ENCODE measurements at regions not wholly inside any gene's neighbourhood (a gene's known extent, or its start where the extent isn't known, plus 50 kb on each side); places are given as distances from the start of the nearest gene placed in this dataset.

- intact Hi-C loops (cut with micrococcal nuclease) = no loop called here
- no peak overlapping the region for H3K4me3 Mint-ChIP-seq
- no peaks in the 10 kb centered on the region for H3K36me3 Mint-ChIP-seq
- H3K4me1 ChIP-seq (ENCODE audit: control insufficient read depth in 2 of 2, insufficient read depth in 2 of 2, low read length in 2 of 2) = no peaks in the 10 kb centered on the region
- no peak overlapping the region for H3K4me3 ChIP-seq (ENCODE audit: low read length)
- no peaks in the 10 kb centered on the region for H3K36me3 ChIP-seq (ENCODE audit: control insufficient read depth in 2 of 3, insufficient read depth in 3 of 3, low read length in 3 of 3)
- H3K27me3 Mint-ChIP-seq = peaks cover 0 to 5% (median 0%) of the 10 kb centered on the region in 5 donors
- peaks cover 0 to 10% (median 0%) of the 10 kb centered on the region in 11 donors for H3K9me3 Mint-ChIP-seq
- H3K4me1 Mint-ChIP-seq = no peaks in the 10 kb centered on the region
- H3K27ac ChIP-seq (ENCODE audit: low read depth, low read length) = no peak overlapping the region
- DNase-seq (no peak), ATAC-seq (no peak)
- H3K9me3 ChIP-seq (ENCODE audit: control insufficient read depth in 2 of 3, low read length in 3 of 3) = no peaks in the 10 kb centered on the region
- POLR2A ChIA-PET = no interaction called here
- CTCF ChIA-PET = no interaction called here
- H3K27ac Mint-ChIP-seq = no peak overlapping the region
- no peaks in the 10 kb centered on the region for H3K27me3 ChIP-seq (ENCODE audit: control insufficient read depth in 2 of 2, insufficient read depth in 2 of 2, low read length in 2 of 2)
Observed at GRCh38 chr5:163766936-163767670, 261.7 kb downstream of the MAT2B start.

- no peaks in the 10 kb centered on the region for H3K27me3 ChIP-seq (ENCODE audit: control insufficient read depth in 2 of 2, insufficient read depth in 2 of 2, low read length in 2 of 2)
- no peak overlapping the region for H3K4me3 ChIP-seq (ENCODE audit: low read length)
- Mint-ChIP-seq H3K9me3 (peaks cover 0 to 17% (median 0%) of the 10 kb centered on the region in 11 donors), H3K4me3 (no peak overlapping the region), H3K27me3 (peaks cover 0 to 5% (median 0%) of the 10 kb centered on the region in 5 donors), H3K27ac (no peak overlapping the region), H3K4me1 (no peaks in the 10 kb centered on the region), H3K36me3 (no peaks in the 10 kb centered on the region)
- H3K27ac ChIP-seq (ENCODE audit: low read depth, low read length) = no peak overlapping the region
- no peaks in the 10 kb centered on the region for H3K4me1 ChIP-seq (ENCODE audit: control insufficient read depth in 2 of 2, insufficient read depth in 2 of 2, low read length in 2 of 2)
- ChIA-PET CTCF (no interaction called here), POLR2A (no interaction called here)
- intact Hi-C loops (cut with micrococcal nuclease) = no loop called here
- ATAC-seq = no peak
- DNase-seq = no peak
- H3K36me3 ChIP-seq (ENCODE audit: control insufficient read depth in 2 of 3, insufficient read depth in 3 of 3, low read length in 3 of 3) = no peaks in the 10 kb centered on the region
- no peaks in the 10 kb centered on the region for H3K9me3 ChIP-seq (ENCODE audit: control insufficient read depth in 2 of 3, low read length in 3 of 3)
Observed at GRCh38 chr5:163770625-163771024, 265.2 kb downstream of the MAT2B start.

GRCh38 chr5:163772241-163772640, 266.8 kb downstream of the MAT2B start:
- no peak for ATAC-seq
- H3K4me3 Mint-ChIP-seq = no peak overlapping the region
- H3K36me3 Mint-ChIP-seq = no peaks in the 10 kb centered on the region
- H3K27me3 Mint-ChIP-seq = peaks cover 0 to 5% (median 0%) of the 10 kb centered on the region in 5 donors
- ChIA-PET CTCF (interaction anchor here (0.6 kb wide), 1 partner anchor 1886 kb away, joined by 3 read pairs; no protein-coding TSS in a partner anchor), POLR2A (no interaction called here)
- H3K4me1 ChIP-seq (ENCODE audit: control insufficient read depth in 2 of 2, insufficient read depth in 2 of 2, low read length in 2 of 2) = no peaks in the 10 kb centered on the region
- intact Hi-C loops (cut with micrococcal nuclease) = no loop called here
- H3K4me3 ChIP-seq (ENCODE audit: low read length) = no peak overlapping the region
- no peak for DNase-seq
- H3K27ac Mint-ChIP-seq = no peak overlapping the region
- H3K4me1 Mint-ChIP-seq = no peaks in the 10 kb centered on the region
- no peaks in the 10 kb centered on the region for H3K27me3 ChIP-seq (ENCODE audit: control insufficient read depth in 2 of 2, insufficient read depth in 2 of 2, low read length in 2 of 2)
- no peak overlapping the region for H3K27ac ChIP-seq (ENCODE audit: low read depth, low read length)
- no peaks in the 10 kb centered on the region for H3K9me3 ChIP-seq (ENCODE audit: control insufficient read depth in 2 of 3, low read length in 3 of 3)
- no peaks in the 10 kb centered on the region for H3K36me3 ChIP-seq (ENCODE audit: control insufficient read depth in 2 of 3, insufficient read depth in 3 of 3, low read length in 3 of 3)
- peaks cover 0 to 14% (median 0%) of the 10 kb centered on the region in 11 donors for H3K9me3 Mint-ChIP-seq

- DNase-seq (no peak), ATAC-seq (no peak)
- Histone ChIP-seq H3K9me3 (ENCODE audit: control insufficient read depth in 2 of 3, low read length in 3 of 3) (no peaks in the 10 kb centered on the region), H3K4me1 (ENCODE audit: control insufficient read depth in 2 of 2, insufficient read depth in 2 of 2, low read length in 2 of 2) (no peaks in the 10 kb centered on the region), H3K27me3 (ENCODE audit: control insufficient read depth in 2 of 2, insufficient read depth in 2 of 2, low read length in 2 of 2) (no peaks in the 10 kb centered on the region), H3K4me3 (ENCODE audit: low read length) (no peak overlapping the region), H3K27ac (ENCODE audit: low read depth, low read length) (no peak overlapping the region), H3K36me3 (ENCODE audit: control insufficient read depth in 2 of 3, insufficient read depth in 3 of 3, low read length in 3 of 3) (no peaks in the 10 kb centered on the region)
- POLR2A ChIA-PET = no interaction called here
- Mint-ChIP-seq H3K27me3 (peaks cover 0 to 5% (median 0%) of the 10 kb centered on the region in 5 donors), H3K4me3 (no peak overlapping the region), H3K9me3 (peaks cover 0 to 14% (median 0%) of the 10 kb centered on the region in 11 donors), H3K36me3 (no peaks in the 10 kb centered on the region), H3K27ac (no peak overlapping the region), H3K4me1 (no peaks in the 10 kb centered on the region)
- CTCF ChIA-PET = no interaction called here
- intact Hi-C loops (cut with micrococcal nuclease) = no loop called here
Observed at GRCh38 chr5:163772644-163773043, 267.2 kb downstream of the MAT2B start.

GRCh38 chr5:163773226-163773625, 267.8 kb downstream of the MAT2B start:
- DNase-seq (no peak), ATAC-seq (no peak)
- H3K36me3 Mint-ChIP-seq = no peaks in the 10 kb centered on the region
- Histone ChIP-seq H3K27me3 (ENCODE audit: control insufficient read depth in 2 of 2, insufficient read depth in 2 of 2, low read length in 2 of 2) (no peaks in the 10 kb centered on the region), H3K4me1 (ENCODE audit: control insufficient read depth in 2 of 2, insufficient read depth in 2 of 2, low read length in 2 of 2) (no peaks in the 10 kb centered on the region), H3K36me3 (ENCODE audit: control insufficient read depth in 2 of 3, insufficient read depth in 3 of 3, low read length in 3 of 3) (no peaks in the 10 kb centered on the region), H3K9me3 (ENCODE audit: control insufficient read depth in 2 of 3, low read length in 3 of 3) (no peaks in the 10 kb centered on the region), H3K4me3 (ENCODE audit: low read length) (no peak overlapping the region), H3K27ac (ENCODE audit: low read depth, low read length) (no peak overlapping the region)
- no peak overlapping the region for H3K27ac Mint-ChIP-seq
- H3K27me3 Mint-ChIP-seq = peaks cover 0 to 5% (median 0%) of the 10 kb centered on the region in 5 donors
- peaks cover 0 to 14% (median 1%) of the 10 kb centered on the region in 11 donors for H3K9me3 Mint-ChIP-seq
- H3K4me3 Mint-ChIP-seq = no peak overlapping the region
- intact Hi-C loops (cut with micrococcal nuclease) = no loop called here
- CTCF ChIA-PET = no interaction called here
- POLR2A ChIA-PET = no interaction called here
- no peaks in the 10 kb centered on the region for H3K4me1 Mint-ChIP-seq

- H3K27ac Mint-ChIP-seq = no peak overlapping the region
- H3K27me3 Mint-ChIP-seq = no peaks in the 10 kb centered on the region
- no peak overlapping the region for H3K4me3 Mint-ChIP-seq
- Histone ChIP-seq H3K27me3 (ENCODE audit: control insufficient read depth in 2 of 2, insufficient read depth in 2 of 2, low read length in 2 of 2) (no peaks in the 10 kb centered on the region), H3K4me3 (ENCODE audit: low read length) (no peak overlapping the region), H3K27ac (ENCODE audit: low read depth, low read length) (no peak overlapping the region), H3K36me3 (ENCODE audit: control insufficient read depth in 2 of 3, insufficient read depth in 3 of 3, low read length in 3 of 3) (no peaks in the 10 kb centered on the region), H3K9me3 (ENCODE audit: control insufficient read depth in 2 of 3, low read length in 3 of 3) (no peaks in the 10 kb centered on the region), H3K4me1 (ENCODE audit: control insufficient read depth in 2 of 2, insufficient read depth in 2 of 2, low read length in 2 of 2) (no peaks in the 10 kb centered on the region)
- no peak for ATAC-seq
- no peaks in the 10 kb centered on the region for H3K4me1 Mint-ChIP-seq
- no peaks in the 10 kb centered on the region for H3K36me3 Mint-ChIP-seq
- ChIA-PET CTCF (no interaction called here), POLR2A (no interaction called here)
- H3K9me3 Mint-ChIP-seq = peaks cover 0 to 15% (median 5%) of the 10 kb centered on the region in 11 donors
- DNase-seq = no peak
- intact Hi-C loops (cut with micrococcal nuclease) = no loop called here
Observed at GRCh38 chr5:163789870-163790269, 284.5 kb downstream of the MAT2B start.

GRCh38 chr5:163790497-163790896, 285.1 kb downstream of the MAT2B start:
- Histone ChIP-seq H3K27me3 (ENCODE audit: control insufficient read depth in 2 of 2, insufficient read depth in 2 of 2, low read length in 2 of 2) (no peaks in the 10 kb centered on the region), H3K36me3 (ENCODE audit: control insufficient read depth in 2 of 3, insufficient read depth in 3 of 3, low read length in 3 of 3) (no peaks in the 10 kb centered on the region), H3K4me1 (ENCODE audit: control insufficient read depth in 2 of 2, insufficient read depth in 2 of 2, low read length in 2 of 2) (no peaks in the 10 kb centered on the region), H3K27ac (ENCODE audit: low read depth, low read length) (no peak overlapping the region), H3K4me3 (ENCODE audit: low read length) (no peak overlapping the region), H3K9me3 (ENCODE audit: control insufficient read depth in 2 of 3, low read length in 3 of 3) (no peaks in the 10 kb centered on the region)
- H3K27me3 Mint-ChIP-seq = no peaks in the 10 kb centered on the region
- CTCF ChIA-PET = no interaction called here
- peaks cover 0 to 17% (median 5%) of the 10 kb centered on the region in 11 donors for H3K9me3 Mint-ChIP-seq
- ATAC-seq (no peak), DNase-seq (no peak)
- intact Hi-C loops (cut with micrococcal nuclease) = no loop called here
- no peak overlapping the region for H3K4me3 Mint-ChIP-seq
- POLR2A ChIA-PET = no interaction called here
- H3K27ac Mint-ChIP-seq = no peak overlapping the region
- no peaks in the 10 kb centered on the region for H3K36me3 Mint-ChIP-seq
- H3K4me1 Mint-ChIP-seq = no peaks in the 10 kb centered on the region

Data from naive thymus-derived CD4-positive, alpha-beta T cell (primary cell).